H1 (cell line): ENCODE measurements at regions not wholly inside any gene's neighbourhood (a gene's known extent, or its start where the extent isn't known, plus 50 kb on each side); places are given as distances from the start of the nearest gene placed in this dataset.

Source experiments
- CTCF ChIA-PET: fragments of 300-600 bp; sonication (Branson Sonifier 250); formaldehyde crosslinking; loops from one replicate; lab custom pipeline; 2021; ENCODE audit not compliant: partially characterized antibody; lab: Charles Lee
- POLR2A ChIA-PET: fragments of 300-600 bp; sonication (Branson Sonifier 250); formaldehyde crosslinking; loops from one replicate; lab custom pipeline; 2021; ENCODE audit warnings: inconsistent platforms; ENCODE audit not compliant: partially characterized antibody; lab: Charles Lee
- DNase-seq, 2 experiments: peaks; one replicate each; pipeline versions ENCODE4 v3.0.0 to v3.0.0-alpha.2; 2010 to 2022; ENCODE audit warnings: low spot score in 2 of 2, low read depth in 1 of 2, mixed read lengths in 1 of 2
- FAIRE-seq: peaks from 2 replicates; lab custom pipeline; 2011; peaks lifted over from hg19 to GRCh38; lab: Jason Lieb, UNC
- H2AFZ ChIP-seq: 2 replicates; pipeline ENCODE4 v1.8.1; 2012; ENCODE audit warnings: low read length, inconsistent platforms
- H2AK5ac ChIP-seq: 2 replicates; pipeline ENCODE4 v1.6.1; 2013; ENCODE audit warnings: low read depth, low read length
- H2BK120ac ChIP-seq: replicated peaks from 2 replicates; pipeline ENCODE3; 2013; ENCODE audit warnings: low read depth, low read length, inconsistent platforms
- H2BK12ac ChIP-seq: 2 replicates; pipeline ENCODE4 v1.6.1; 2013; ENCODE audit warnings: low read depth, low read length
- H2BK15ac ChIP-seq: 2 replicates; pipeline ENCODE4 v1.6.1; 2013; ENCODE audit warnings: low read length
- H2BK20ac ChIP-seq: 2 replicates; pipeline ENCODE4 v1.6.1; 2013; ENCODE audit warnings: low read length
- H2BK5ac ChIP-seq: 2 replicates; pipeline ENCODE4 v1.6.1; 2013; ENCODE audit warnings: low read depth, low read length
- H3K14ac ChIP-seq: 2 replicates; pipeline ENCODE4 v1.6.1; 2013; ENCODE audit warnings: inconsistent platforms; ENCODE audit not compliant: insufficient read length
- H3K18ac ChIP-seq: 2 replicates; pipeline ENCODE4 v1.6.1; 2013; ENCODE audit warnings: low read length; ENCODE audit errors: extremely low read depth
- H3K23ac ChIP-seq: 2 replicates; pipeline ENCODE4 v1.6.1; 2013; ENCODE audit warnings: inconsistent platforms; ENCODE audit not compliant: insufficient read length
- H3K23me2 ChIP-seq: 2 replicates; pipeline ENCODE4 v1.6.1; 2013; ENCODE audit warnings: low read depth, low read length
- H3K27ac ChIP-seq: 2 replicates; pipeline ENCODE4 v1.6.1; 2011; ENCODE audit warnings: low read depth, low read length, inconsistent platforms
- H3K27me3 ChIP-seq, 4 experiments: replicated peaks in 1 of 4; 1 replicate in 1 of 4; 2 replicates in 3 of 4; pipeline versions ENCODE4 v1.6.1 to v1.8.1; 2011 to 2013; ENCODE audit warnings: low read length in 3 of 4, mild to moderate bottlenecking in 3 of 4, inconsistent platforms in 2 of 4, mixed read lengths in 2 of 4, moderate library complexity in 1 of 4; ENCODE audit not compliant: control insufficient read depth in 3 of 4, insufficient read depth in 3 of 4; ENCODE audit errors: extremely low read depth in 1 of 4
- H3K36me3 ChIP-seq, 4 experiments: 2 replicates each; pipeline versions ENCODE4 v1.6.1 to v1.8.1; 2011 to 2013; ENCODE audit warnings: mild to moderate bottlenecking in 4 of 4, low read length in 3 of 4, moderate library complexity in 2 of 4, control low read depth in 1 of 4, inconsistent platforms in 1 of 4; ENCODE audit not compliant: insufficient read depth in 4 of 4, control insufficient read depth in 2 of 4
- H3K4ac ChIP-seq: replicated peaks from 2 replicates; pipeline ENCODE3; 2013; ENCODE audit warnings: low read length, low read depth, mixed read lengths, inconsistent platforms; ENCODE audit not compliant: insufficient read length
- H3K4me1 ChIP-seq, 4 experiments: replicated peaks in 1 of 4; 1 replicate in 1 of 4; 2 replicates in 3 of 4; pipeline versions ENCODE4 v1.6.1 to v1.8.1; 2011 to 2013; ENCODE audit warnings: low read length in 3 of 4, inconsistent platforms in 2 of 4, mixed read lengths in 1 of 4; ENCODE audit not compliant: insufficient read depth in 4 of 4, control insufficient read depth in 3 of 4
- H3K4me2 ChIP-seq, 2 experiments: 2 replicates each; pipeline versions ENCODE4 v1.6.1 to v1.8.1; 2011 to 2013; ENCODE audit warnings: low read depth in 2 of 2, low read length in 2 of 2, control low read depth in 1 of 2, inconsistent platforms in 1 of 2, mild to moderate bottlenecking in 1 of 2; ENCODE audit not compliant: insufficient read depth in 1 of 2
- H3K4me3 ChIP-seq, 4 experiments: fragments of 200-600, 300-600 bp in 1 of 4; sonication (generic), shearing (Covaris generic), sonication (Bioruptor Twin) in 1 of 4; 2 replicates each; pipeline versions ENCODE4 v1.5.1 to v1.8.1; 2011 to 2016; ENCODE audit warnings: low read length in 4 of 4, low read depth in 3 of 4, control low read depth in 2 of 4, inconsistent platforms in 2 of 4, mild to moderate bottlenecking in 2 of 4, mixed read lengths in 1 of 4, moderate library complexity in 1 of 4; ENCODE audit not compliant: insufficient read depth in 2 of 4; ENCODE audit errors: extremely low read depth in 1 of 4
- H3K56ac ChIP-seq: replicated peaks from 2 replicates; pipeline ENCODE3; 2013; ENCODE audit warnings: low read depth, mild to moderate bottlenecking, mixed read lengths, low read length, inconsistent platforms; ENCODE audit not compliant: insufficient read length
- H3K79me1 ChIP-seq: 2 replicates; pipeline ENCODE4 v1.6.1; 2013; ENCODE audit warnings: low read depth, low read length, control low read depth
- H3K79me2 ChIP-seq, 2 experiments: 2 replicates each; pipeline versions ENCODE4 v1.6.1 to v1.8.1; 2012 to 2013; ENCODE audit warnings: low read length in 2 of 2, mild to moderate bottlenecking in 2 of 2, inconsistent platforms in 1 of 2; ENCODE audit not compliant: insufficient read depth in 2 of 2, control insufficient read depth in 1 of 2
- H3K9ac ChIP-seq, 4 experiments: replicated peaks in 1 of 4; 1 replicate in 1 of 4; 2 replicates in 3 of 4; pipeline versions ENCODE4 v1.6.1 to v1.8.1; 2011 to 2013; ENCODE audit warnings: low read depth in 3 of 4, low read length in 3 of 4, control low read depth in 2 of 4, mild to moderate bottlenecking in 2 of 4, moderate library complexity in 2 of 4, inconsistent platforms in 1 of 4; ENCODE audit errors: extremely low read depth in 1 of 4
- H3K9me3 ChIP-seq, 2 experiments: 2 replicates each; pipeline versions ENCODE4 v1.6.1 to v1.8.1; 2012 to 2013; ENCODE audit warnings: mild to moderate bottlenecking in 2 of 2, moderate library complexity in 2 of 2, control low read depth in 1 of 2, inconsistent platforms in 1 of 2, low read depth in 1 of 2, low read length in 1 of 2, mixed read lengths in 1 of 2; ENCODE audit not compliant: insufficient read depth in 2 of 2
- H4K20me1 ChIP-seq, 2 experiments: replicated peaks in 1 of 2; 2 replicates each; pipeline versions ENCODE3 to v1.8.1; 2011 to 2013; ENCODE audit warnings: inconsistent platforms in 2 of 2, low read length in 2 of 2, mild to moderate bottlenecking in 1 of 2; ENCODE audit not compliant: insufficient read depth in 2 of 2, control insufficient read depth in 1 of 2
- H4K5ac ChIP-seq: 2 replicates; pipeline ENCODE4 v1.6.1; 2013; ENCODE audit warnings: low read length, low read depth, mixed read lengths, inconsistent platforms; ENCODE audit not compliant: insufficient read length
- H4K8ac ChIP-seq: 2 replicates; pipeline ENCODE4 v1.8.0; 2013; ENCODE audit warnings: mild to moderate bottlenecking, moderate library complexity, low read length, inconsistent platforms; ENCODE audit not compliant: insufficient read depth; ENCODE audit errors: extremely low read depth
- H4K91ac ChIP-seq: replicated peaks from 2 replicates; pipeline ENCODE3; 2013; ENCODE audit warnings: low read length, mixed read lengths, inconsistent platforms; ENCODE audit not compliant: insufficient read length
- BRCA1 ChIP-seq: IDR thresholded peaks from 2 replicates; pipeline ENCODE4 v1.6.1; 2012; ENCODE audit warnings: low read depth, low read length, improper control_type of control experiment
- CBX5 ChIP-seq: fragments of 300-800, 300-1000 bp; sonication (generic); IDR thresholded peaks from 2 replicates; pipeline ENCODE4 v1.7.1; 2016; ENCODE audit warnings: antibody characterized with exemption, low read length, low read depth
- CREB1 ChIP-seq: IDR thresholded peaks from 2 replicates; pipeline ENCODE4 v1.6.1; 2012; ENCODE audit warnings: inconsistent platforms
- EGR1 ChIP-seq: IDR thresholded peaks from 2 replicates; pipeline ENCODE4 v1.6.1; 2011; ENCODE audit warnings: low read depth, low read length, borderline replicate concordance
- EP300 ChIP-seq, 2 experiments: IDR thresholded peaks; 1 replicate in 1 of 2; 2 replicates in 1 of 2; pipeline ENCODE4 v1.6.1; 2011 to 2012; ENCODE audit warnings: low read depth in 2 of 2, low read length in 2 of 2, mild to moderate bottlenecking in 2 of 2, borderline replicate concordance in 1 of 2, inconsistent platforms in 1 of 2, moderate library complexity in 1 of 2
- FOSL1 ChIP-seq: IDR thresholded peaks from 2 replicates; pipeline ENCODE4 v1.6.1; 2011; ENCODE audit warnings: mild to moderate bottlenecking, low read depth, low read length, moderate library complexity; ENCODE audit not compliant: insufficient read depth
- GABPA ChIP-seq: IDR thresholded peaks from 2 replicates; pipeline ENCODE4 v1.6.1; 2011; ENCODE audit warnings: mild to moderate bottlenecking, low read length, moderate library complexity, borderline replicate concordance; ENCODE audit not compliant: insufficient read depth
- KDM4A ChIP-seq: IDR thresholded peaks from one replicate; pipeline ENCODE4 v1.7.1; 2012; ENCODE audit warnings: low read depth, mild to moderate bottlenecking, moderate library complexity, low read length, inconsistent platforms; ENCODE audit not compliant: severe bottlenecking
- MAFK ChIP-seq: IDR thresholded peaks from 2 replicates; pipeline ENCODE4 v1.6.1; 2012; ENCODE audit warnings: low read depth, mild to moderate bottlenecking, improper control_type of control experiment, low read length
- POLR2AphosphoS5 ChIP-seq: IDR thresholded peaks from 2 replicates; pipeline ENCODE4 v1.6.1; 2011; ENCODE audit warnings: low read depth, low read length
- RBBP5 ChIP-seq: IDR thresholded peaks from 2 replicates; pipeline ENCODE4 v1.7.1; 2012; ENCODE audit warnings: low read depth, mild to moderate bottlenecking, inconsistent platforms, low read length, moderate library complexity, borderline replicate concordance
- SP4 ChIP-seq: IDR thresholded peaks from 2 replicates; pipeline ENCODE4 v1.6.1; 2012; ENCODE audit warnings: low read length, inconsistent platforms
- TBP ChIP-seq: IDR thresholded peaks from 2 replicates; pipeline ENCODE4 v1.6.1; 2011; ENCODE audit warnings: low read depth, low read length, improper control_type of control experiment
- YY1 ChIP-seq: IDR thresholded peaks from 2 replicates; pipeline ENCODE4 v1.6.1; 2011; ENCODE audit warnings: low read depth, mild to moderate bottlenecking, low read length
- ZNF274 ChIP-seq: IDR thresholded peaks from 2 replicates; pipeline ENCODE4 v1.7.0; 2012; ENCODE audit warnings: low read length, borderline replicate concordance; ENCODE audit errors: extremely low read depth
- WGBS, 2 experiments: shearing (Covaris generic) in 1 of 2; methylation state at CpG; one replicate each; pipeline versions ENCODE4 v1.1.6 to v1.1.7; 2013 to 2015; ENCODE audit warnings: low lambda C conversion rate in 2 of 2, mixed read lengths in 2 of 2, inconsistent platforms in 1 of 2, low coverage in 1 of 2, missing lambda C conversion rate in 1 of 2; ENCODE audit not compliant: insufficient replicate concordance in 2 of 2, insufficient coverage in 1 of 2, insufficient read length in 1 of 2; ENCODE audit errors: extremely low coverage in 1 of 2, missing lambda C conversion rate in 1 of 2; 5-methylcytosine and 5-hydroxymethylcytosine counted together

DNA sequence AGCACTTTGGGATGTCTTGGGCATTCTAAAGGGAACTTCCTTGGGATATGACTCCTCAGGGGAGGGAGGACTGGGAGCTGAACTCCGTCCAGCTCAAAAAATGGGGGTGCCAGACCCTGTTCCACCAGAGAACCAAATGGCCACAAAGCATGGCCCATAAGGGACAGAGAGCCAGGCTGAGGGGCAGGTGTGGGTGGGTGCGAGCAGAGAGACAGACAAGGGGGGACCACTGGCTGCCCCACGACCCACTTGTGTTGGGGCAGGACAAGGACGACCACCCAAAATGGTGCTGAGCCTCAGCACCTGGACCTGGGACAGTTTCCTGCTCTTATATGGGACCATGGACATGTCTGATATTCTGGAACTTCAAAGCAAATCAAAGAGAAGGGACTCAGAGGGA, 148.2 kb upstream of the MLN start:
- ChIA-PET CTCF (interaction anchor here (1.0 to 2.1 kb wide), 11 partner anchors 8 to 241 kb away, joined by 3 to 11 read pairs (median 4); partner anchors contain the start of gene UQCC2), POLR2A (interaction anchor here (0.6 to 1.1 kb wide), 2 partner anchors 17 to 46 kb away, joined by 3 read pairs; no protein-coding TSS in a partner anchor)
- Histone ChIP-seq H4K5ac (no peak overlapping the region), H3K14ac (no peak overlapping the region), H3K23ac (no peak overlapping the region), H3K27ac (no peak overlapping the region), H3K79me2 (no peaks in the 10 kb centered on the region), H2BK5ac (no peak overlapping the region), H3K9me3 (no peaks in the 10 kb centered on the region), H3K4me2 (no peak overlapping the region), H4K20me1 (no peaks in the 10 kb centered on the region), H3K23me2 (0 out of 2 replicates have a peak, but pooled peaks cover 1% of the 10 kb centered on the region), H3K27me3 (no peaks in the 10 kb centered on the region; a peak in 3 of 7 replicates), H3K4me1 (peaks cover 0 to 10% (median 8%) of the 10 kb centered on the region in 4 experiments; a peak in 6 of 7 replicates), H2BK20ac (no peak overlapping the region), H3K79me1 (no peaks in the 10 kb centered on the region), H2AFZ (no peak overlapping the region), H2BK15ac (no peak overlapping the region), H4K8ac (0 out of 2 replicates have a peak overlapping the region, but pooled peaks have one; percentile 7), H2BK12ac (peak overlapping the region; percentile 65; the same call in 1 of the 2 replicates), H3K36me3 (no peaks in the 10 kb centered on the region), H3K56ac (no peak overlapping the region), H3K4me3 (no peak overlapping the region), H3K4ac (no peak overlapping the region), H2AK5ac (0 out of 2 replicates have a peak overlapping the region, but pooled peaks have one; percentile 7), H3K9ac (no peak overlapping the region), H2BK120ac (no peak overlapping the region), H4K91ac (no peak overlapping the region), H3K18ac (no peak overlapping the region)
- FAIRE-seq (no peak), DNase-seq (no peak)
- 80% methylated on average over 4 of the region's 4 CpGs; no CpG with 5 or more reads in 1 of the 2 experiments for WGBS, 2 experiments
- no peak for TF ChIP-seq KDM4A
- no peak for TF ChIP-seq MAFK
- TF ChIP-seq GABPA: no peak
- TF ChIP-seq EGR1: no peak
- no peak for TF ChIP-seq SP4
- no peak for TF ChIP-seq ZNF274
- no peak for TF ChIP-seq BRCA1
- TF ChIP-seq CBX5: no peak
- no peak for TF ChIP-seq EP300 (IDR thresholded peaks at IDR 0.05; ENCODE audit: borderline replicate concordance in 1 of 2, low read depth in 2 of 2, low read length in 2 of 2)
- TF ChIP-seq TBP: no peak
- no peak for TF ChIP-seq POLR2AphosphoS5
- no peak for TF ChIP-seq YY1
- TF ChIP-seq RBBP5: no peak
- no peak for TF ChIP-seq CREB1
- no peak for TF ChIP-seq FOSL1
